A673 (cell line): ENCODE measurements at regions not wholly inside any gene's neighbourhood (a gene's known extent, or its start where the extent isn't known, plus 50 kb on each side); places are given as distances from the start of the nearest gene placed in this dataset.

ENCODE experiments used
- BruUV-seq: library from RNA; stranded (reverse); fragments of 400-500 nt; replicated peaks from 2 replicates; lab custom pipeline; 2021; lab: Mats Ljungman, UMichigan
- CTCF ChIA-PET: fragments of 300-600 bp; sonication (Branson Sonifier 250); formaldehyde crosslinking; loops from one replicate; lab custom pipeline; 2022; ENCODE audit warnings: antibody characterized with exemption; lab: Charles Lee
- POLR2A ChIA-PET: fragments of 300-600 bp; sonication (Branson Sonifier 250); formaldehyde crosslinking; loops from one replicate; lab custom pipeline; 2022; ENCODE audit warnings: antibody characterized with exemption; ENCODE audit not compliant: low non-redundant PET; lab: Charles Lee
- DNase-seq: peaks from one replicate; pipeline ENCODE4 v3.0.0-alpha.2; 2015; ENCODE audit warnings: low spot score
- H3K27ac ChIP-seq: fragments of 200-600 bp; sonication (generic); 2 replicates; pipeline ENCODE4 v1.5.1; 2016; ENCODE audit warnings: mixed run types, low read depth, mild to moderate bottlenecking, mixed read lengths, antibody characterized with exemption, low read length; ENCODE audit not compliant: poor library complexity, severe bottlenecking
- H3K27me3 ChIP-seq: fragments of 200-600 bp; sonication (generic); replicated peaks from 2 replicates; pipeline ENCODE4 v1.6.1; 2017; ENCODE audit warnings: mixed run types, low read depth, mild to moderate bottlenecking, mixed read lengths, antibody characterized with exemption, low read length; ENCODE audit not compliant: insufficient read depth, poor library complexity
- H3K36me3 ChIP-seq: fragments of 200-600 bp; sonication (generic); 2 replicates; pipeline ENCODE4 v1.6.1; 2016; ENCODE audit warnings: mixed run types, mild to moderate bottlenecking, mixed read lengths, antibody characterized with exemption, low read length; ENCODE audit not compliant: insufficient read depth, poor library complexity, severe bottlenecking
- H3K4me1 ChIP-seq: fragments of 200-600 bp; sonication (generic); 2 replicates; pipeline ENCODE4 v1.6.1; 2017; ENCODE audit warnings: mixed run types, mild to moderate bottlenecking, mixed read lengths, antibody characterized with exemption, low read length; ENCODE audit not compliant: insufficient read depth, poor library complexity, severe bottlenecking
- H3K4me3 ChIP-seq: fragments of 200-600 bp; sonication (generic); 2 replicates; pipeline ENCODE4 v1.5.1; 2016; ENCODE audit warnings: low read depth, mixed run types, mild to moderate bottlenecking, mixed read lengths, low read length; ENCODE audit not compliant: poor library complexity, severe bottlenecking
- H3K9me3 ChIP-seq: fragments of 200-600 bp; sonication (generic); 2 replicates; pipeline ENCODE4 v1.6.1; 2016; ENCODE audit warnings: mixed run types, low read depth, mild to moderate bottlenecking, mixed read lengths, antibody characterized with exemption, low read length; ENCODE audit not compliant: poor library complexity, severe bottlenecking
- CTCF ChIP-seq: fragments of 300-800, 200-600 bp; sonication (generic); conservative IDR thresholded peaks from 2 replicates; pipeline ENCODE4 v1.5.1; 2017; ENCODE audit warnings: low read depth, mild to moderate bottlenecking, antibody characterized with exemption, low read length, moderate library complexity, mixed read lengths
- EZH2 ChIP-seq: fragments of 200-600 bp; sonication (generic); IDR thresholded peaks from 2 replicates; pipeline ENCODE4 v1.6.1; 2017; ENCODE audit warnings: borderline replicate concordance, low read depth, mild to moderate bottlenecking, mixed read lengths, antibody characterized with exemption, low read length; ENCODE audit not compliant: poor library complexity, severe bottlenecking
- intact Hi-C: fragments of 100-400 bp; cut with micrococcal nuclease; formaldehyde crosslinking; loops from one replicate; pipeline ENCODE4 v1.10.0; 2022; ENCODE audit not compliant: unreplicated experiment

DNA sequence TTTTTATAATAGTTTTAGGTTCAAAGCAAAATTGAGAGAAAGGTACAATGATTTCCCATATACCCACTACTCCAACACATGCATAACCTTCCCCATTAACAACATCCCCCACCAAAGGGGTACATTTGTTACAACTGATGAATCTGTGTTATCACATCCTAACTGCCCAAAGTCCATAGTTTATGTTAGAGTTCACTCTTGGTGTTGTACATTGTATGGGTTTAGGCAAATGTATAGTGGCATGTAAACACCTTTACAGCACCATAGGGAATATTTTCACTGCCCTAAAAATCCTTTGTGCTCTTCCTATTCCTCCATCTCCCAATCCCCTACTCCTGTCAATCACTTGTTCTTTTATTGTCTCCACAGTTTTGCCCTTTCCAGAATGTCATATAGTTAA is 471.6 kb downstream of the CPS1 start:
- Histone ChIP-seq H3K27ac (no peak overlapping the region), H3K9me3 (peaks cover 13% of the 10 kb centered on the region), H3K4me3 (no peak overlapping the region), H3K4me1 (no peaks in the 10 kb centered on the region), H3K36me3 (no peaks in the 10 kb centered on the region), H3K27me3 (no peaks in the 10 kb centered on the region)
- intact Hi-C loops: no loop called here
- TF ChIP-seq EZH2 (no peak), CTCF (no peak)
- ChIA-PET CTCF (no interaction called here), POLR2A (no interaction called here)
- no TSS peak for BruUV-seq
- no peak for DNase-seq

- Histone ChIP-seq H3K27me3 (no peaks in the 10 kb centered on the region), H3K9me3 (no peaks in the 10 kb centered on the region), H3K4me3 (no peak overlapping the region), H3K27ac (no peak overlapping the region), H3K4me1 (no peaks in the 10 kb centered on the region), H3K36me3 (no peaks in the 10 kb centered on the region)
- BruUV-seq: no TSS peak
- CTCF ChIA-PET: no interaction called here
- POLR2A ChIA-PET: no interaction called here
- TF ChIP-seq CTCF (peak; percentile 75), EZH2 (no peak)
- DNase-seq: peak; percentile 64
- intact Hi-C loops: loop anchor here (5.0 to 10.0 kb wide), 5 partner anchors 221 to 1534 kb away; no protein-coding TSS in a partner anchor
These were observed 477.4 kb downstream of the CPS1 start for GRCh38 chr2:211033765-211034164.

DNA sequence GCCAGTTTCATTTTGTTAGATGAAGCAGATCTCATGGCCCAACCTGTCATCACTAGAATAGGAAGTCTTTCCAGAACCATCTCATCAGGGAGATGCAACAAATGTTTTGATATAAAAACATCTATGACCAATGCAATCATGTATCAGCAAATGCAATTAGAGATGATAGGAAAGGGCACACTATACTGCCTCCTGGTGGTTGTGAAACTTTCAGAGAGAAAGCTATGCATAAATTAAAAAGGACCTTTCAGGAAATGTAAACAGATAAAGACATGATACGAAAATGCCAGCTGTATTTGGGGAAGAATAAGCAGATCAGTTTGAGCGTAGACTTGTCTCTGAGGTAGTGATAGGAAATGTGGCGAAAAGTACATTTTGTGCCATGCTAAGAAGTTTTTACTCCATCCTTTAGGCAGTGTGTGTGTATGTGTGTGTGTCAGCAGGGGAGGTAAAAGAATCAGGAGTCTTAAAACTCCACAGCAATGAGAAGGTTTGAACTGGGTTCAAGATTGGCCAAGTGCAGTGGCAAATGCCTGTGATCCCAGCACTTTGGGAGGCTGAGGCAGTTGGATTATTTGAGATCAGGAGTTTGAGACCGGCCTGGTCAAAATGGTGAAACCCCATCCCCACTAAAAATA is 479.3 kb downstream of the CPS1 start:
- CTCF ChIA-PET: interaction anchor here (0.8 to 1.0 kb wide), 2 partner anchors 196 to 372 kb away, joined by 3 read pairs; no protein-coding TSS in a partner anchor
- no peak for TF ChIP-seq EZH2
- TF ChIP-seq CTCF: peak; percentile 81
- DNase-seq: peak; percentile 64
- H3K36me3 ChIP-seq: no peaks in the 10 kb centered on the region
- H3K27me3 ChIP-seq: no peaks in the 10 kb centered on the region
- no peaks in the 10 kb centered on the region for H3K4me1 ChIP-seq
- intact Hi-C loops: loop anchor here (10.0 kb wide), 2 partner anchors 219 to 801 kb away; no protein-coding TSS in a partner anchor
- no peak overlapping the region for H3K4me3 ChIP-seq
- POLR2A ChIA-PET: no interaction called here
- H3K9me3 ChIP-seq: no peaks in the 10 kb centered on the region
- BruUV-seq: no TSS peak
- no peak overlapping the region for H3K27ac ChIP-seq
